ENCODE measurements at regions not wholly inside any gene's neighbourhood (a gene's known extent, or its start where the extent isn't known, plus 50 kb on each side); places are given as distances from the start of the nearest gene placed in this dataset.

DNA sequence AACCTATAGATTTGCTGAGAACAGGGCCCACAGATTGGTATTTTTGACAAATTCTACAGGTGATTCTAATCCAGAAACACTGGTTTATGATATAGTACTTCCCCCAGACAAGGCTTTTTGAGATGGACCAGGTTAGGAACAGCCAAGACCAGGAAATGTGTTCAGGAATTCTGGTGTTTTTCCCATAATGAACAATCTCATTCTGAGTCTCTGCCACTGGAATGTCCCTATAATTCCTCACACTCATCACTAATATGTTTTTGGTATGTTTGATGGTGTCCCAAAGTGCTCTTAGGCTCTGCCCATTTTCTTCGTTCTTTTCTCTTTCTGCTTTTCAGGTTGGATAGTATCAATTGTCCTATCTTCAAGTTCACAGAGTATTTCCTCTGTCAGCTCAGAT lies 107.2 kb upstream of the IGFBP3 start:
- no peak for DNase-seq

DNA sequence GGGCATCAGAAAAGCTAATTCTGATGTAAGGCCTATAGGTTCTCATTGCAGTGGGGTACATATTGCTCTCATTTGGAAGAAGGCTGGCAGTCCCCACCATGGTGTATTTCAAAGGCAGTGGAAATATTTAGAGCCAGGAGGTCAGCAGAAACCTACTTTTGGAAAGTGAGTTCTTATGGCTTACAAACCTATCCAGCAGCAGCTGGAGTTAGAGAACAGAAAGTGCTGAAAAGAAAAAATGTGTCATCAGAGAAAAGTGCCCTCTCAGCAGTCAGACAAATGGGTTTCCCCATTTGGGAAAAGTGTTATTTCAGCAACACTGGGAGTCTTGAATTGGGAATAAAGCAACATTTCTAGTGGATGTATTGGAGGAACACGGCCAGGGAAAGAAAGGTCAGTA lies 105.7 kb upstream of the IGFBP3 start:
- no peak for DNase-seq

DNA sequence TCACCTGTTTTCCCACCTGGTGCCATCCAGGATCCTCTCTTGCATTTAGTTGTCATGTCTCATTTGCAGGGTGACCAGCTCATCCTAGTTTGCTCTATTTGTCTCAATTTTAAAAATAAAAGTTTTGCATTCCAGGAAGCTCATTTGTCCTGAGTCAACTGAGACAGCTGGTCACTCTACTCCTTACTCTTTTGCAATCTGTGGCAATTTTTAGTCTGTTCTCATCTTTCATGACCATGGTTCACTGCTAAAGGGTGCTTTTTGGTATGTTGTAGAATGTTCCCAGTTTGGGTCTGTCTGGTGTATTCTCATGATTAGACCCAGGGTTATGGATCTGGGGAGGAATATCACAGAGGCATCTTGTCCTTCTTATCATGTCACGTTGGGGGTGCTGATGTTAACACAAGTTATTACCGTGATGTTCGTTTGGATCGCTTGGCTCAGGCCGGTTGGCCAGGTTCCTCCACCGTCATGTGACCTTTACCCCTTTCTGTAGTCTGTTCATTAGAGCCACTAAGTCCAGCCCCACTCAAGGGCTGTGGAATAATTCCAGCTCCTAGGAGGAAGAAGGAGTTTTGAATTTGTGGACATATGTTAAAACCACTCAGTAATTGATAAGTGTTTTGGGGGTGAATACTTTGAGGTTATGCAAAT lies 103.3 kb upstream of the IGFBP3 start:
- DNase-seq, result no peak

DNA sequence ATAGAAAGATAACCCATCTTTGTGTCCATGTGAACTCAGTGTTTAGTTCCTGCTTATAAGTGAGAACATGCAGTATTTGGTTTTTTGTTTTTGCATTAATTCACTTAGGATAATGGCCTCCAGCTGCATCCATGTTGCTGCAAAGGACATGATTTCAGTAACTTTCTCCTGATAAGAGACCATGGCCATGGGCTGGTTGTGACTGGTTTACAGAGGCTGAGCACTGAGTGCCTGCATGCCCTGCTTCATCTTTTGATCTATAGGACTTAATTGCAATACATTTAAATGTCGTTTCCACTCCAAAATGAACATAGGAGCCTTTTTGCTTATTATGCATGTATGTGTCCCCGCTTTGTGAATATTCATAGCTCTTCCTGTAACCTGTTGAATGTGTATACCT lies 101.3 kb upstream of the IGFBP3 start:
- no peak for DNase-seq

DNA sequence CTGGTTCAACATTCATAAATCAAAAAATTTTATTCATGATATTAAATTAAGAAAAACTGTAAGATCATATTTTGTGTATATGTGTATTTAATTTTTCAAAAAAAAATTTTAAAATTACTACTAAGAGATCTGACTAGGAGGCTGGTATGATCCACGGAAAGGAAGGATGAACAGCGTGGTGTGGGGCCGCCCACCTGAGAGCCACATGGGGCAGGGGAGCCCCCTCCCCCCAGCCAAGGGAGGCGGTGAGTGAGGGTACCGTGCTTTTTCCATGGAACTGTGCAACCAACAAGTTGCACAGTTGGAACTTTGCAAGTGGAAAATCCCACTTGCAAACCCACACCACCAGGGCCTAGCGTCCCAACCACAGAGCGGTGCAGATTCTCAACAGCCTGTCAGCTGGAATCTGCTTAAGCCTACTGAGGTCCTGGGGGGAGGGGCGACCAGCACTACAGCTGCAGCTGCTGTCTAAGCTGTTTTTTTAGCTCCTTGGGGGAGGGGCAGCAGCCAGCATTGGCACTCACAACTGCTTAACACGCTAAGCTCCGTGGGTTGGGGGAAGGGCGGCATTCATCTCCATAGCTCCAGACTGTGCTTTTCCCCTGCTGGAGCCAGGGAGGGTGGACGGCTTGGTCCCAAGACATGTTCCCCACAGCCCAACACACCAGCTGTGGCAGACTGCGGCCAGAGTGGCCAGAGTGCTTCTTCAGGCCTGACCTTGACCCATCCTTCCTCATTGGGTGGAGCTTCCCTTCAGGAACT lies 94.2 kb upstream of the IGFBP3 start:
- DNase-seq, result no peak

DNA sequence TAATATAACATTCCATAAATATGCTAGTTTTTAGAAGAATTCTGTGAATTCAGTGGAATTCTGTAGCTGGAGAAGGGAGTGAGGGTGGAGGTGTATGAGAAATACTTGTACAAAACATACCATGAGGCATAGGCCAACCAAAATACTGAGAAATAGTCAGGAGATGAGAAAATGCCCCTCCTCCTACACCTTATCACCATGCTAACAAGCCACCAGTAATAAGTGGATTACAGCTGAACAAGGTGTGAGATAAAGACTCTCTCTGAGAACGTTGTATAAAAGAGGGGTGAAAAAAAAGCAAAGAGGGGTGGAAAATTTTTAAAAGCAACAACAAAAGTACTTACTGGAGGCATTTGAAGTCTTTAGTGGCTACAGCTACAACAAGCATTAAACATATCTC lies 90.4 kb upstream of the IGFBP3 start:
- no peak for DNase-seq

DNA sequence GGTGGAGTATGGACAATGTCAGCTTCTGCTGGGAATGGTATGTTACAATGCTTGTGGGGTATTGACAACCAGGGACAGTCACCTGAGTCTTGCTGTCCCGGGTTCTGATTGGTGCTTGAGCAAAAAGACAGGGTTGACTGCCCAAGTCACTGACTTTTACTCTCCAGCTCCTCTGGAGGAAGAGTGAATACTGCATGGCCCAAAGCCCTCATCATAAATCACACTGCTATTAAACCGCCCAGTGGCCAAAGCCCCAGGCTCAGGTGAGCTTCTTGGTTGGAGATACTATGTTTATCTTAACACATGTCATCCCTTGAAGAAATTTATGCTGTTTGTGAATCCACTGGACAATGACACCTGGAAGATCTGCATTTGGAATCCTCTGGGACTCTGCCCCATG lies 90.0 kb upstream of the IGFBP3 start:
- DNase-seq, result no peak

DNA sequence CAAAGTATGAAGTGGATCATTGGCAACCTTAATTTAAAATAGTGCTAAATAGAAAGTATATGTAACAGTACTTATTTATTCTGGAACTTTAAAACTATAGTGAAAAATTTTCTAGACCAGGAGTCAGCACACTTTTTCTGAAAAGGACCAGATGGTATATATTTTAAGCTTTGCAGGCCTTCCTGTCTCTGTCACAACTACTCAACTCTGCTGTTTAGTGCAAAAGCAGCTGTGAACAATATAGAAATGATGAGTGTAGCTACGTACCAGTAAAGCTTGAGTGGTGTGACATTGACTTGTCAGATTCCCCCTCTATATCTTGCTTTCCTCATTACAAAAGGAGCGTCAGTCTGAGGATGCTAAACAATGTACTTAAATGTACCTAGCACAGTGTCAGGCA lies 88.1 kb upstream of the IGFBP3 start:
- DNase-seq, result no peak

DNA sequence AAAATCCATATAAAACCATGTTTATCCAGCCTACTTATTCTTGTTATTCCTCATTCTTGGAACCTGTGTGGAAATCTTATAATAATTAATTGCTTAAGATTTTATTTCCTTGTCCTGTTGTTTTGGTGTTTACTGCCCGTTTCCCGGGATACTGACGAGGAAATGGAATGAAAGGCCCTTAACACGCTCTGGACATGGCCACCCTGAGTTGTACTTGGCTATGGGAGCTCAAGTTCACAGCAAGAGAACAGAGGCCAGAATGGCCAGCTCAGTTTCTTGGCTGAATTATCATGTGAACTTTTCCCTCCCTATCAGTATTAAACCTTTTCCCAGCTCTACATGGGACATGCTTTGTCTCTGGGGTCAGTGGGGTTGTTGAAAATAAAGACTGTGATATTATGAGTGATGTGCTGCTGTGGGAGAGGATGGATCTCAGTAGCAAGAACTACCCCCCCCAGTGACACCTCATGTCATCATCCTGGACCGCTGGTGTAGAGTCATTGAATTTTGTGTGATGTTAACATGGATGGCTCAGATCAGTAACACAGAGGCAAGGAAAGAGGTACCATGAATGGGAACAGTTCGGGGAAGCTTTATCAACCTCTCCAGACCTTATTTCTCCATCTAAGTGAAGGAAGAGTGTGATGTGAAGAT lies 87.0 kb upstream of the IGFBP3 start:
- DNase-seq, result no peak

DNA sequence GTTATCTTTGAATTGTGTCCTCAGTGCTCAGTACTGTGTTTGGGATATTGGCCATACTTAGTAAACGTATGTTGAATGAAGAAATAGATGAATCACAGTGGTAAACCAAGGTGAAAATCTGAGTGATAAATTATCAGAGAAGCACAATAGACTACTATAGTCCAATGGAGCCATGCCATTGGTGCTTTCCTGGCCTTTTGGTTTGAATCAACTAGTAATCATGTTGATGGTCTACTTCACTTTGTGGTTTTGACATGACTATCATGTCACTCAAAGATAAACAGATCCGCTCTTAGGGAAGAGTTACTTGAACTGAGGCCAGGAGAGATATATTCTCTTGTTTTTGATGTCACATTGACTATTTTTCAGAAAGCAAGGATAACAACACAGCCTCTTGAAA lies 86.1 kb upstream of the IGFBP3 start:
- DNase-seq, result no peak

DNA sequence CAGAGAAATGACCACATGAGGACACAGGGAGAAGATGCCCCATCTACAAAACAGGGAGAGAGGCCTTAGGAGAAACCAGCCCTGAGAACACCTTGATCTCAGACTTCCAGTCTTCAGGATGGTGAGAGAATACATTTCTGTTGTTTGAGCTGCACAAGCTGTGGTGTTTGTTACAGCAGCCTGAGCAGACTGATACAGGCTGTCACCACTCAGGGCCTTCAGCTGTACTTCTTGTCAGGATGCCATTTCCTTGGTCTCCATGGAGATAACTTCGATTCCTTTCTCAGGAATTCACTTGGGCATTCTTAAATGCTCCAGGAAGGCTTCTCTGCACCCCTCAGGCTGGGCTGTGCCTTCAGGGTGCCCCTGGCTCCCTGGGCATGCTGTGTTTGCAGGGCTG lies 85.7 kb upstream of the IGFBP3 start:
- DNase-seq, result no peak

DNA sequence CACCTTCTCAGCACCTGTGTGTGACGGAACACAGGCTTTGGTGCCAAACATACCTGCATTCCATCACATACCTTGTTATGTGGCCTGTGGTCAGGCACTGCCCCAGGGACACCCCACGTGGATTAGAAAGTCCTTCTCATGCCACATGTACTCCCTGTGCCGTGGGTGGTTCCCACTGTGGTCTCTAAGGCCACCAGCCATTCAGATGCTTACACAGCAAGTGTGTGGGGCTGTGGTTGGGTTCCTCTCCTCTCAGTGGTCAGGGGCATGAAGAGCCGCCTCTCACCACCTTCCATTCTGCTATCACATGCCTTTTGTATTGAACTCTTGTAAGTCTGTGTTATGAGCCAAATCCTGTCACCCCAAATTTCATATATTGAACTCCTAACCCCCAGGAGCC lies 85.1 kb upstream of the IGFBP3 start:
- DNase-seq, result no peak

DNA sequence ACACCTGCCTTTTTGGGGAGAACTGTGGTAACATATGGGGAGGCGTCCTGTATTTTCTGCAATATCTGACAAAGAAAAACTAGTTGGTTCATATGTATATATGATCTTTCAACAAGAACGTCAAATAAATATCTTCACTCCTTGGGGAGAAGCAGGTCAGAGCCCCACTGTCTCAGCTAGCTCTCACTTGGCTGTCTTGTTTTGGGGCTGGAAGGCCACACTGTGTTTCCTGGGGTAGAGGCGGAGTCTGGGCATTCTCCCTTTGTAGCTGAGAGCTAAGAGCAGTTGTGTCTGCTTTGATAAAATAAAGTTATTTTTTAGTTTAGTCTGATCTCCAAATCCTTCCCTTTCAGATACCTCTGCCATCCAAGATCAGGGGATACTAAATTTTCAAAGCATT lies 83.9 kb upstream of the IGFBP3 start:
- no peak for DNase-seq

DNA sequence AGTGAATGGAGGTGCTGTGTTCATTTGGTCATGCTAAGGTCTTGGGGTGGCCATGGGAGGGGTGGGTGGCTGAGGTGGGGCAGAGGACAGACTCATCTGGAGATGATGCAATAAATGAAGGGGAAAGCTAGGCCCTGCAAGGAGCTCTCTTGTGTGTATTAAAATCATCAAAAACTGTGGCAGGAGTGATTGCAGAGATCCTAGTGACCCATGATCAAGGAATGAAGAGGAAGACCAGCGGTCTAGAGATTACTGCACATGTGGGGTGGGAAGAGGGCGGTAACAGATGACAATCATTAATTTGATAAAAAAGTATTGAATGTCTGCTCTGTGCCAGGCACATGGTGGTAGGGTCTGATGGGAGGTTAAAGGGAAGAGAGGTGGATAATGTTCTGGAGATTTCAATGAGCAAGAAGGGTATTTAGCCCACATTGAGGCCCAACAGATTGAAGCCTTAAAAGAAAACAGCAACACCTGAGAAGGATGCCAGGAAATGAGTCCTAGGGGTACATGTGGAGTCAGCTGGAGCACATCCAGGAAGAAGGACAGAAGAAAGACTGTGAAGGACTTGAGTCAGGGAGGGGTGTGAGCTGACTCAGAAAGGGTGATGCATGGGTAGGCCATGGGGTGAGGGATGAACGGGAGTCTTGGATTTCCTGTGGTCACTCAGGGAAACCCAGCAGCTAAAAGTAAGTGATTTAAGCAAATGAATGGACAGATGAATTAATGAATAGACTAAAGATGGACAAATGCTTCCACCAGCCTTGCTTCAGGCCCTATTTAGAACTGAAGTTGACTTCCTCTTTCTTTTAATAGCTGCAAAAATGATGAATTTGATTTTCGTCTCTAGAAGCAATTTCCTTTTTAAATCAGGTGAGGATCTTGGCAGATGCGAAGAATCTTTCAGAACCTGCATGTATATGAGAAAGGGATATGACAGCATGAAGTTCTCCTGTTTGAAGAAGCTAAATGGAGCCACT lies 83.1 kb upstream of the IGFBP3 start:
- DNase-seq, result no peak

DNA sequence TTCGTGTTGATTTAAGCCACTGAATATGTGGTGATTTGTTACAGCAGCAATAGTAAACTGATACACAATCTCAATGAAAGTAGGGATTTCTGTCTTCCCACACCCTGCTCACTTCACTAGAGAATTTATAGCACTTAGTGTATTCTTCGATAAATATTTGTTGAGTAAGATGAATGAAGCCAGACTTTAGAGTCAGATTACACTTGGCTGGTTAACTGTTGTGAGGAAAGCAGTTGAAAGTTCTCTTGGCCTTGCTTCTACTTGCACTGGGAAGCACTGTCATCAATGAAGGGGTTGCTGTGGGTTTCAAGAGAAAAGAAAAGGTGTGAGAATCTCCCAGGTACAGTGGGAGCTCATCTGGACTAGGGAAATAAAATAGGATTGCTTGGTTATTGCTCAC lies 82.1 kb upstream of the IGFBP3 start:
- DNase-seq, result no peak

DNA sequence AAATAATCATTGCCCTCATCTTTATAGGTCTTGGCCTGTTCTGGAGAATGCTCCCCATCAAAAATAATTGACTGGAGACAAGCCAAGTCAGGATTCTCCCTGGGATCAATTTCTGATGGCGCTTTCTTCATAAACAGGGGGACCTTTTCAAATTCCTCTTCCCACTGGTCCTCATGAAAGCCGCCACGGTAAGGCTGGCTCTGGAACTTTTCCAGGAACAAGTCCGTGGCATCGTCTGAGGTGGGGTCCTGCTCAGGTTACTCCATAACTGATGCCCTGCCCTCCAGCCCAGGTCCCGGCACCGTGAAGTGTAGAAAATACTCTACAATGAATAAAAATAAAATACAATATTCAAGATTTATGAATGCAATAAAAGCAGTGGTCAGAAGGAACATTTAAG lies 79.4 kb upstream of the IGFBP3 start:
- DNase-seq, result no peak

DNA sequence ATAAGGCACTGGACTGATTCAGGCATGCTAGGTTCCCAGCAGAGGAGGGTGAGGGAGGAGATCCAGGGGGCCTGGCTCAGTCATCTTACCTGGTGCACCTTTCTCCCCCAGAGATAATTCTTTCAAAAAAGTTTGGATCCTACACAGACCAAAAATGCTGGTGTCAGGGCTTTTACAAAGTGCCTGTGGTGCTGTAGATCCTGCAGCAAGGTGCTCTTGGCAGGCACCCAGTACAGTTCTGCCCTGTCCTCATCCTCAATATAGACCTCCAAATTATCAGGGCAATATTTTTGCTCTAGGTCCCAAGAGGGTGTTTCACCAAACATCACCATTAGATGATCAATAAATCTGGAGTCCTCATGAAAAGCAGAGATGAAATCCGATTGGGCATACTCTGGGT lies 78.5 kb upstream of the IGFBP3 start:
- no peak for DNase-seq

DNA sequence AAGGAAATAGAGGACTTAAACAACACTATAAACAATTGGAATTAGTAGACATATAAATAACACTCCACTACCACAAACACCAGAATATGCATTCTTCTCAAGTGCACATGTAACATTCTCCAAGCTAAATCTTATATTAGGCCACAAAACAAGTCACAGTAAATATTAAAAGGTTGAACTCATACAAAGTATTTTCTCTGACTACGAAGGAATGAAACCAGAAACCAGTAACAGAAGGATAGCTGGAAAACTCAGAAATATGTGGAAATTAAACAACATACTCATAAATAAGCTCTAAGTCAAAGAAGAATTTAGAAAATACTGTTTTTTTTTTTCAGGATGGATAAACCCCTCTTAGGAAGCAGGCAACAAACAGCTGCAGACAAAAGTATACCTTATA lies 77.4 kb upstream of the IGFBP3 start:
- DNase-seq, result no peak

DNA sequence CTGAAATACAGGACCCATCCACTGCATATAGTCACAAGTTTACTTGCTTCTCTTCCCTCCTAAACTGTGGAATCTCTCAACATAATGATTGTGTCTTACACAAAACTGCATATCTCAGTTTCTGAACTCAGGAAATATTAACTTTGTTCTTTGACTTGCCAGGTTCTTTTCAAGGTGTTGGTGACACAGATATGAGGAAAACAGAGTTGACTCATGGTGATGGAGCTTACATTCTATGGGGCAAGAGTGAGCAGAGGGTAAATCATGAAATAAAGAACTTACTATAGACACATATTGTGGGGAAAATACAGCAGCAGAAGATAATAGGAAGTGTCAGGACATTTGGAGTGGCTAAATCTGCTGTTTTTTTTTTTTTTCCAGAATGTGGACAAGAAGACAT lies 72.5 kb upstream of the IGFBP3 start:
- no peak for DNase-seq

DNA sequence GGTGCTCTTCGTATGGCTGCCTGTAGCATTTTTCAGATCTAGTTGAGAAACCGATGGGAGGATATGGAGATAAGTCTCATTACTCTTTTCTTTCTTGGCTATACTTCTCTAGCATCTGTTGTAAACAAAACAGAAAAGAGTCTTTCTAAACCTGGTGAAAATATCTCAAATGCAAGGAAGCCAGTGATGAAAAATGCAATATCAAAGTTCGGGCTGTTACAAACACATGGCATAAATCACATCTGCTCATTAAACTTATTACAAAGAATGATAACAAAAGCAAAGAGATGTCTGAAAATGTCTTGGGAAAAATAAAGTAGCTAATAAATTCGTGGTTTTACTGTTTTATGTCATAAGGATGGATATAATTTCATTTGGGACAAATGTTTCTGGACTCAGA lies 71.8 kb upstream of the IGFBP3 start:
- no peak for DNase-seq

DNA sequence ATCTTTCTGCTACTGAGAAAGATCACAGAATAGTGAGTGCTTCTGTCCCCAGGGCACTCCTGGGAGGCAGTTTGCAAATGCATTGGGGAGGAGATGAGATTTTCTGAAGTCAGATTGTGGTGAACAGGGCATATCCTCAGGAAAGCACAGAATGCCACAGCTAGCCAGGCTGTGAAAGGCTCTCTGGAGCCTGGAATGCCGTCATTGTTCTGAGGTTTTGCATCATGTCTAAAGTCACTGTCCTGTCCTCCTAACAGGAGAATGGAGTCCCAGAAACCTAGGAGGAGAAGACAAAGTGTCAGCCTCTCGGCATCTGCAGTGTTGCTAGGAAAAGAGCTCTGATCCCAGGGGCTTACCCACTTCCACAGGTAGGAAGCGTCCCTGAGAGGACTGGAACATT lies 69.2 kb upstream of the IGFBP3 start:
- no peak for DNase-seq

DNA sequence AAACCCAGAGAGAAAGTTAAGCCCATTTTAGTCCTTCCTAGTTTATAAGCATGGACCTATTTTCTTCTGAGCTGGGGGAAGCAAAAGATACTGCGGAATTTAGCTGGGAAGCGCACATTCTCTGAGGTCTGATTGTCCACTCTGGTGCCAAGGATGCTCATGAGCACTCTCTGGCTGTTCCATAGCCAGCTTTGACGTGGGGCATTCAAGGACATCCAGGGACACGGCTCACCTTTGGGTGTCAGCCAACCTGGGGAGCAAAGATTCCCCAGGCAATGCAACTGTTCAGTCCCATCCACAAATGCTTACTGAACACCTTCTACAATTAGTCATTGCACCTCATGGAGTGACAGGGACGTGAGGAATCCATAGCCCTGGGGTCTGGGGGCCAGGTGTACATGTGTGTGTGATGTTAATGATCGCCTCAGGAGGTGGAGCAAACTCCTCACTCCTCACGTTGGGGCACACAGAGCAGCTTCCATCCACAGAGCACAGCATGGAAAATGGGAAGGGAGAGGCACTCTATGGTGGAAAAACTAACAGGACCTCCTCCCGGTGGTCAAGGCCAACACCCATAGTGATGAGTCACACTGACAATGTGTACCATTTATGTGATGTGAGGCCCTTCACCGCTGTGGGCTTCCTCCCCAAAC lies 67.5 kb upstream of the IGFBP3 start:
- no peak for DNase-seq

Measured in cerebellar nuclear complex (tissue), 1 donor.